HG03280 (cell line): ENCODE measurements at regions not wholly inside any gene's neighbourhood (a gene's known extent, or its start where the extent isn't known, plus 50 kb on each side); places are given as distances from the start of the nearest gene placed in this dataset.
"Not testable (repeated sequence)": the region's sequence is repeated elsewhere in the genome, so short reads cannot be mapped to it uniquely, and the experiment has no call there.

ENCODE experiments used
- ATAC-seq: cut with Tn5 transposase; IDR thresholded peaks from one replicate; pipeline ENCODE4 v1.9.1; 2021; ENCODE audit warnings: mild to moderate bottlenecking, moderate library complexity; ENCODE audit not compliant: unreplicated experiment

GRCh38 chr4:12499693-12500092 lies 984.4 kb downstream of the RAB28 start:
- ATAC-seq, result no peak

GRCh38 chr4:12495211-12495610 lies 988.9 kb downstream of the RAB28 start:
- ATAC-seq, result no peak

- ATAC-seq, result no peak
These were observed 991.3 kb downstream of the RAB28 start for GRCh38 chr4:12492730-12493393.

GRCh38 chr4:12488672-12489071 lies 995.5 kb downstream of the RAB28 start:
- no peak for ATAC-seq

- ATAC-seq, result no peak
These were observed 997.1 kb downstream of the RAB28 start for GRCh38 chr4:12487000-12487399.

GRCh38 chr4:12472087-12472486 lies 1012.1 kb downstream of the RAB28 start:
- no peak for ATAC-seq

GRCh38 chr4:12471193-12471592 lies 1012.9 kb downstream of the RAB28 start:
- ATAC-seq, result no peak

GRCh38 chr4:12461576-12461975 lies 1022.6 kb downstream of the RAB28 start:
- ATAC-seq, result not testable (repeated sequence)

- no peak for ATAC-seq
These were observed 1025.0 kb downstream of the RAB28 start for GRCh38 chr4:12459126-12459525.

GRCh38 chr4:12458621-12459020 lies 1025.5 kb downstream of the RAB28 start:
- no peak for ATAC-seq

GRCh38 chr4:12452291-12452690 lies 1023.6 kb upstream of the HS3ST1 start:
- no peak for ATAC-seq

- ATAC-seq, result no peak
These were observed 1018.8 kb upstream of the HS3ST1 start for GRCh38 chr4:12447451-12447850.

- ATAC-seq, result no peak
These were observed 1018.0 kb upstream of the HS3ST1 start for GRCh38 chr4:12446657-12447185.

GRCh38 chr4:12446256-12446655 lies 1017.6 kb upstream of the HS3ST1 start:
- ATAC-seq, result no peak

GRCh38 chr4:12445711-12446235 lies 1017.1 kb upstream of the HS3ST1 start:
- ATAC-seq, result no peak

- no peak for ATAC-seq
These were observed 1011.1 kb upstream of the HS3ST1 start for GRCh38 chr4:12439633-12440305.

GRCh38 chr4:12431259-12431658 lies 1002.6 kb upstream of the HS3ST1 start:
- ATAC-seq, result not testable (repeated sequence)

- no peak for ATAC-seq
These were observed 992.7 kb upstream of the HS3ST1 start for GRCh38 chr4:12421364-12421763.

- no peak for ATAC-seq
These were observed 988.1 kb upstream of the HS3ST1 start for GRCh38 chr4:12416755-12417154.

- ATAC-seq, result no peak
These were observed 985.6 kb upstream of the HS3ST1 start for GRCh38 chr4:12414181-12414812.

GRCh38 chr4:12411072-12411471 lies 982.4 kb upstream of the HS3ST1 start:
- no peak for ATAC-seq
